ENCODE measurements at regions not wholly inside any gene's neighbourhood (a gene's known extent, or its start where the extent isn't known, plus 50 kb on each side); places are given as distances from the start of the nearest gene placed in this dataset.

- Histone ChIP-seq H3K9me3 (ENCODE audit: low read length) (no peaks in the 10 kb centered on the region), H3K9ac (ENCODE audit: low read length) (no peak overlapping the region), H3K79me2 (replicated peaks; ENCODE audit: insufficient read depth, low read length) (no peaks in the 10 kb centered on the region), H3K36me3 (ENCODE audit: insufficient read depth, low read length) (no peaks in the 10 kb centered on the region), H3K27ac (ENCODE audit: low read length) (no peak overlapping the region), H4K20me1 (ENCODE audit: insufficient read depth) (no peaks in the 10 kb centered on the region), H3K4me3 (ENCODE audit: low read length) (no peak overlapping the region), H3F3A (ENCODE audit: insufficient read depth, low read length, poor library complexity, severe bottlenecking) (no peaks in the 10 kb centered on the region), H3K27me3 (ENCODE audit: insufficient read depth, low read depth, low read length) (peaks cover 9% of the 10 kb centered on the region), H2AFZ (ENCODE audit: low read depth, low read length) (no peak overlapping the region), H3K4me2 (ENCODE audit: low read length) (no peak overlapping the region), H3K9me2 (ENCODE audit: insufficient read depth, low read length) (no peaks in the 10 kb centered on the region)
- TF ChIP-seq EZH2 (IDR thresholded peaks at IDR 0.05; ENCODE audit: borderline replicate concordance, insufficient read depth, low read length, poor library complexity, severe bottlenecking) = no peak
- TF ChIP-seq, protein P1, sequence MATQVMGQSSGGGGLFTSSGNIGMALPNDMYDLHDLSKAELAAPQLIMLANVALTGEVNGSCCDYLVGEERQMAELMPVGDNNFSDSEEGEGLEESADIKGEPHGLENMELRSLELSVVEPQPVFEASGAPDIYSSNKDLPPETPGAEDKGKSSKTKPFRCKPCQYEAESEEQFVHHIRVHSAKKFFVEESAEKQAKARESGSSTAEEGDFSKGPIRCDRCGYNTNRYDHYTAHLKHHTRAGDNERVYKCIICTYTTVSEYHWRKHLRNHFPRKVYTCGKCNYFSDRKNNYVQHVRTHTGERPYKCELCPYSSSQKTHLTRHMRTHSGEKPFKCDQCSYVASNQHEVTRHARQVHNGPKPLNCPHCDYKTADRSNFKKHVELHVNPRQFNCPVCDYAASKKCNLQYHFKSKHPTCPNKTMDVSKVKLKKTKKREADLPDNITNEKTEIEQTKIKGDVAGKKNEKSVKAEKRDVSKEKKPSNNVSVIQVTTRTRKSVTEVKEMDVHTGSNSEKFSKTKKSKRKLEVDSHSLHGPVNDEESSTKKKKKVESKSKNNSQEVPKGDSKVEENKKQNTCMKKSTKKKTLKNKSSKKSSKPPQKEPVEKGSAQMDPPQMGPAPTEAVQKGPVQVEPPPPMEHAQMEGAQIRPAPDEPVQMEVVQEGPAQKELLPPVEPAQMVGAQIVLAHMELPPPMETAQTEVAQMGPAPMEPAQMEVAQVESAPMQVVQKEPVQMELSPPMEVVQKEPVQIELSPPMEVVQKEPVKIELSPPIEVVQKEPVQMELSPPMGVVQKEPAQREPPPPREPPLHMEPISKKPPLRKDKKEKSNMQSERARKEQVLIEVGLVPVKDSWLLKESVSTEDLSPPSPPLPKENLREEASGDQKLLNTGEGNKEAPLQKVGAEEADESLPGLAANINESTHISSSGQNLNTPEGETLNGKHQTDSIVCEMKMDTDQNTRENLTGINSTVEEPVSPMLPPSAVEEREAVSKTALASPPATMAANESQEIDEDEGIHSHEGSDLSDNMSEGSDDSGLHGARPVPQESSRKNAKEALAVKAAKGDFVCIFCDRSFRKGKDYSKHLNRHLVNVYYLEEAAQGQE (IDR thresholded peaks at IDR 0.05; ENCODE audit: borderline replicate concordance) = no peak
- no peak for TF ChIP-seq EP300 (conservative IDR thresholded peaks at IDR 0.05; ENCODE audit: poor library complexity, severe bottlenecking)
- TF ChIP-seq RAD21 (conservative IDR thresholded peaks at IDR 0.05) = no peak
- TF ChIP-seq POLR2AphosphoS5 (IDR thresholded peaks at IDR 0.05) = no peak
- TF ChIP-seq CTCF (IDR thresholded peaks at IDR 0.05; ENCODE audit: poor library complexity, severe bottlenecking) = no peak
- no peak for TF ChIP-seq TAF1 (IDR thresholded peaks at IDR 0.05; ENCODE audit: low read depth)
- TF ChIP-seq SMC3 (conservative IDR thresholded peaks at IDR 0.05; ENCODE audit: poor library complexity) = no peak
- TF ChIP-seq MXI1 (conservative IDR thresholded peaks at IDR 0.05; ENCODE audit: poor library complexity, severe bottlenecking) = no peak
Measured at GRCh38 chr3:159916052-159916451, 72.6 kb upstream of the IL12A start.

DNA sequence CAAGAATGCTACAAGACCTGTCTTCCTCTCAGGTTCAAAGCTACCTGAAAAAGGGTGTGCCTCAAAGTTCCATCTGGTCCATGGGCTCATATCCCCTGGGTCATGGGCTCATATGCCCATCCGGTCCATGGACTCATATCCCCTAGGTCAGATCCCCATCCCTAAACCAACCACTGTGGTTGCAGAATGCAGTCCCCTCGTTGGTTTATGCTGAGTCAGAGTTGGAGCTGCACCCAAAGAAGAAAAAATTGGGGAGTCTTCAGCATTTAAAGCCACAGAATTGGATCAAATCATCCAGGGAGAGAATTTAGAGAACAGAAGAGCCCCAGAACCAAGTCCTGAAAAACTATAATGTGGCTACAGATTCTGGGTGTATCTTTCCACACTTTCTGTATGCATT, 71.5 kb upstream of the IL12A start:
- Histone ChIP-seq H3K9me3 (ENCODE audit: low read length) (no peaks in the 10 kb centered on the region), H3K27ac (ENCODE audit: low read length) (no peak overlapping the region), H3K9ac (ENCODE audit: low read length) (no peak overlapping the region)

More for the DNA sequence above, 71.5 kb upstream of the IL12A start:
- Histone ChIP-seq H3K9me2 (ENCODE audit: insufficient read depth, low read length) (no peaks in the 10 kb centered on the region), H3K36me3 (ENCODE audit: insufficient read depth, low read length) (no peaks in the 10 kb centered on the region), H3F3A (ENCODE audit: insufficient read depth, low read length, poor library complexity, severe bottlenecking) (no peaks in the 10 kb centered on the region), H3K79me2 (replicated peaks; ENCODE audit: insufficient read depth, low read length) (no peaks in the 10 kb centered on the region), H3K4me2 (ENCODE audit: low read length) (no peak overlapping the region), H4K20me1 (ENCODE audit: insufficient read depth) (no peaks in the 10 kb centered on the region), H3K4me3 (ENCODE audit: low read length) (no peak overlapping the region), H3K27me3 (ENCODE audit: insufficient read depth, low read depth, low read length) (peaks cover 9% of the 10 kb centered on the region), H2AFZ (ENCODE audit: low read depth, low read length) (no peak overlapping the region)
- no peak for TF ChIP-seq CTCF (IDR thresholded peaks at IDR 0.05; ENCODE audit: poor library complexity, severe bottlenecking)

Data from neural cell (in vitro differentiated cells).